ENCODE measurements at regions not wholly inside any gene's neighbourhood (a gene's known extent, or its start where the extent isn't known, plus 50 kb on each side); places are given as distances from the start of the nearest gene placed in this dataset.
"Not testable (repeated sequence)": the region's sequence is repeated elsewhere in the genome, so short reads cannot be mapped to it uniquely, and the experiment has no call there.

GRCh38 chr5:163162645-163163044 lies 274.8 kb upstream of the CCNG1 start:
- DNase-seq (ENCODE audit: low read depth): no peak

GRCh38 chr5:163163858-163164257 lies 273.5 kb upstream of the CCNG1 start:
- DNase-seq (ENCODE audit: low read depth): no peak

- no peak for DNase-seq (ENCODE audit: low read depth)
Measured at GRCh38 chr5:163165277-163165676, 272.1 kb upstream of the CCNG1 start.

- DNase-seq (ENCODE audit: low read depth): not testable (repeated sequence)
Measured at GRCh38 chr5:163170161-163170560, 267.2 kb upstream of the CCNG1 start.

GRCh38 chr5:163172540-163173338 lies 264.7 kb upstream of the CCNG1 start:
- no peak for DNase-seq (ENCODE audit: low read depth)

- no peak for DNase-seq (ENCODE audit: low read depth)
Measured at GRCh38 chr5:163177971-163178370, 259.4 kb upstream of the CCNG1 start.

- no peak for DNase-seq (ENCODE audit: low read depth)
Measured at GRCh38 chr5:163185315-163185714, 252.1 kb upstream of the CCNG1 start.

GRCh38 chr5:163189023-163189553 lies 248.3 kb upstream of the CCNG1 start:
- DNase-seq (ENCODE audit: low read depth): no peak

GRCh38 chr5:163190283-163190682 lies 247.1 kb upstream of the CCNG1 start:
- no peak for DNase-seq (ENCODE audit: low read depth)

- DNase-seq (ENCODE audit: low read depth): no peak
Measured at GRCh38 chr5:163190784-163191183, 246.6 kb upstream of the CCNG1 start.

GRCh38 chr5:163193886-163194285 lies 243.5 kb upstream of the CCNG1 start:
- no peak for DNase-seq (ENCODE audit: low read depth)

GRCh38 chr5:163205645-163206044 lies 231.8 kb upstream of the CCNG1 start:
- DNase-seq (ENCODE audit: low read depth): no peak

GRCh38 chr5:163221581-163221980 lies 215.8 kb upstream of the CCNG1 start:
- no peak for DNase-seq (ENCODE audit: low read depth)

GRCh38 chr5:163222982-163223381 lies 214.4 kb upstream of the CCNG1 start:
- no peak for DNase-seq (ENCODE audit: low read depth)

- no peak for DNase-seq (ENCODE audit: low read depth)
Measured at GRCh38 chr5:163244445-163244987, 192.9 kb upstream of the CCNG1 start.

- no peak for DNase-seq (ENCODE audit: low read depth)
Measured at GRCh38 chr5:163245584-163245983, 191.8 kb upstream of the CCNG1 start.

- no peak for DNase-seq (ENCODE audit: low read depth)
Measured at GRCh38 chr5:163248333-163248732, 189.1 kb upstream of the CCNG1 start.

GRCh38 chr5:163248871-163249270 lies 188.5 kb upstream of the CCNG1 start:
- DNase-seq (ENCODE audit: low read depth): no peak

GRCh38 chr5:163252950-163253349 lies 184.4 kb upstream of the CCNG1 start:
- DNase-seq (ENCODE audit: low read depth): no peak

- DNase-seq (ENCODE audit: low read depth): no peak
Measured at GRCh38 chr5:163259495-163259894, 177.9 kb upstream of the CCNG1 start.

- DNase-seq (ENCODE audit: low read depth): no peak
Measured at GRCh38 chr5:163260471-163260870, 176.9 kb upstream of the CCNG1 start.

GRCh38 chr5:163260961-163261360 lies 176.4 kb upstream of the CCNG1 start:
- DNase-seq (ENCODE audit: low read depth): no peak

- DNase-seq (ENCODE audit: low read depth): no peak
Measured at GRCh38 chr5:163261647-163262269, 175.6 kb upstream of the CCNG1 start.

All from activated T-cell treated with anti-CD3 and anti-CD28 coated beads for 1 hour (primary cell).